ENCODE measurements at regions not wholly inside any gene's neighbourhood (a gene's known extent, or its start where the extent isn't known, plus 50 kb on each side); places are given as distances from the start of the nearest gene placed in this dataset.

DNA sequence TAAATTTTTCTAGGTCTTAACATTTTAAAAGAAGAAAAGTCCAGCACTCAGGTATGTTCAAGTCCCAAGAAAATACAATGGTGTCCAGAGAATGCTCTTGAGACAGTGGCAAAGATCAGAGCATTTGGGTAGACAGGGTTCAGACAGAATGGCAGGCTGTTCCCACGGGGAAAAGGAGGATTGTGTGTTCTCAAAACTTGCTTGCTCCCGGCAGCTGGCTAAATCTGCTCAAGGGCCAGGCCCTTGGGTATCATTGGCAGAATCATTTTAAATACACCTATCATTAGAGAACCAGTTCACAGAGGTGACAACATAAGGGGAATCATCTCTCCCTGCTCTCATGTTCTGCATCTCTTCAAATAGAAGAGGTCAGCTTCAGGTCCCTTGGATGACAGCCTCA lies 456.3 kb downstream of the DTHD1 start:
- no peak for DNase-seq

- DNase-seq = no peak
Observed at GRCh38 chr4:36740796-36741310, 459.4 kb downstream of the DTHD1 start.

- DNase-seq = no peak
Observed at GRCh38 chr4:36747277-36748129, 466.1 kb downstream of the DTHD1 start.

- no peak for DNase-seq
Observed at GRCh38 chr4:36753048-36753447, 471.6 kb downstream of the DTHD1 start.

DNA sequence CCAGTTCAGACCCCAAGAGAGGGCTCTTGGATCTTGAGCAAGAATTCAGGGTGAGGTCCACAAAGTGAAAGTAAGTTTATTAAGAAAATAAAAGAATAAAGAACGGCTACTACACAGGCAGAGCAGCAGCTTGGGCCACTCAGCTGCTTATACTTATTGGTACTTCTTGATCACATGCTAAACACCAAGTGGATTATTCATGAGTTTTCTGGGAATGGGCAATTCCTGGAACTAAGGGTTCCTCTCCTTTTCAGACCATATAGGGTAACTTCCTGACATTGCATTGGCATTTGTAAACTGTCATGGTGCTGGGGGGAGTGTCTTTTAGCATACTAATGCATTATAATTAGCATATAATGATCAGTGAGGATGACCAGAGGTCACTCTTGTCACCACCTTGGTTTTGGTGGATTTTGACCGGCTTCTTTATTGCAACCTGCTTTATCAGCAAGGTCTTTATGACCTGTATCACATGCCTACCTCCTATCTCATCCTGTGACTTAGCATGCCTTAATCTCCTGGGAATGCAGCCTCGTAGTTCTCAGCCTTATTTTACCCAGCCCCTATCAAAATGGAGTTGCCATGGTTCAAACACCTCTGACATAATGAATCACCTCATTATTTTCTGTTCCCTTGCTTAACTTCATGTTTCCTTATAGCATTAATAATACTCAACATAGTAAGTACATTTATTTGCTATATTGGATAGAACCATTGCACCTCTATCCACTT lies 476.3 kb downstream of the DTHD1 start:
- DNase-seq = no peak

DNA sequence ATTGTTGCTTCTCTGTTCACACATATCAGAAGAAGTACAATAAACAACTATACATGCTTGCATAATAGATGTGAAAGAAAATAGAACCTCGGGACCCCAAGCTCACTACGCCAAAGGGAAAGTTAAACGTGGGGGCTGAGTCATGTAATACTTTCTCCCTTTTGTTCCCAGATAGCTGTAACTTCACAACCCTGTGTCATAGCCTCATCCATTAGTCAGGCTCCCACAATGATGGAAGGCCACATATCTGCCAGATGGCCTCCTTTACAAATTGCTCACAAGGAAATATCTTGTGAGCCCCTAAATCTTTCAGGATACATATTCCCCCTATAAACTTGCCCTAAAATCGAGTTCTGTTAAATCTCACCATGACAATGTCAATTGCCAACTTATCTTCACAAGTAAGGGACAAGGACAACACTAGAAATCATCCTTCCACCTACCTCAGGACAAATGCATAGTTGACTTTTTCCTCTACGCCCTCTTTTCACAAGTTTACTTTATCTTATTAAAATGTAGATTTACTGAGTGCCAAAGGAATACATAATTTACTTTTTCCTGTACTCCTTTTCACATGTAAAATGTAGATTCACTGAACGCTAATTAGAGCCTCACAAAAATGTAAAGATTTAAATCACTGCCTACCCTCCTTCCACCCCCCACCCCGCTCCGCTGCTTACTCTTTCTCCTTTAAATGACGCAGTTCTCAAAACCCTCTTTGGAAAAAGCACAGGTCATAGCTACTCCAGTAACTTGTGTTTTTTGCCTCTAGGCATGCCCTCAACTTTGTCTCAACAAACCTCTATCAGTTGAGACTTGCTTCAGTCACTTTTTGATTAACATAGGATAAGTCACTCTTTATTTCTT lies 477.1 kb downstream of the DTHD1 start:
- DNase-seq = no peak

GRCh38 chr4:36761607-36762006 lies 480.2 kb downstream of the DTHD1 start:
- DNase-seq = no peak

DNA sequence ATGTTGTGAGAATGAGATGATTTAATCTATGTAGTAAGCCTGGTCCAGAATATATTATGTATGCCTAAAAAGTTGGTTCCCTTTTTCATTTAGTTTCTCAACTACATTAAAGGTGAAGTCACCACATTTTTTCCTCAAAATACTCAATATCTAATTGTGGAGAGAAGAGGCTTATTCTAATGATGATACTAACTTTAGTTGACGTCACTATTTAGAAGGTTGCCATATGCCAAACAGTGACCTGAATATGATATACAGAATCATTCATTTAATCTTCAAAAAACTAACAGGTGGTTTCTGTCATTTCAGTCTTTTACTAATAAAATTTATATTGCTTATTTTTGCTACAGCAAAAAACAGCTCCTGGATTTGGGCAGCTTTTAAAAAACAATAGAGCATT lies 480.7 kb upstream of the NWD2 start:
- no peak for DNase-seq

DNA sequence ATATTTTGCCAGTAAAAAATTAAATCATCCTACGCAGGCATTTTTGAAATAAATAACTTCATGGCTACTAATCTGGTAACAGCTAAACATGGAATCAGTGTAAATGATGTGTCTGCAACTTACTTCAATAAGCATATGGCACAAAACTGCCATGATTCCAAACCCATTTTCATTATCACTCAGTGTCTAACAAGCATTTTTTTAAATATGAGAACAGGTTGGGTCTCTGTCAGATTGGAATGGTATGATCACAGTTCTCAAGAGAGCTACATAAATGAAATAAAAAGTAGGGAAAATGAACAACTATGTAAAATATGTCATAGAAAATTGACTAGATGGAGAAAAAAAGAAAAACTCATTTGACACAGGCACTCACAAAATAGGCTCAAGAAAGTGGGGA lies 476.9 kb upstream of the NWD2 start:
- no peak for DNase-seq

GRCh38 chr4:36771411-36772153 lies 473.0 kb upstream of the NWD2 start:
- no peak for DNase-seq

GRCh38 chr4:36772154-36772516 lies 472.4 kb upstream of the NWD2 start:
- no peak for DNase-seq

- no peak for DNase-seq
Observed at GRCh38 chr4:36773467-36773866, 471.1 kb upstream of the NWD2 start.

DNA sequence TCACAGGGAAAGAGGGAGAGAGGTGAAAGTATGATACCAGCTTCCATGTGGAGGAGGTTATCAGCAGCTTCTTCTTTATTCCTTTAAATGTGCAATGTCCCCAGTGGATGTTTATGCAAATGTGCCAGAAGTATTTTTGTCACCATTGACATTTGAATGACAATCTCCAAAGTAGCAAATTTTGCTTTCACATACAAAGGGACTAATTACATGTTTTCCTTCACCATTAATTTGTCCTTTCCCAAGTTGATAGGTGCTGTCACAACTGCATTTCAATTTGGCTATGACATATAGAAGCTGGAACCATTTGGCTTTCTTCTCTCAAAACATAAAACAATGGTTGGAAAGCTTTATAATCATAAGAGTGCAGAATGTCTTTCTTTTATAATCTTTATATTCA lies 469.0 kb upstream of the NWD2 start:
- no peak for DNase-seq

DNA sequence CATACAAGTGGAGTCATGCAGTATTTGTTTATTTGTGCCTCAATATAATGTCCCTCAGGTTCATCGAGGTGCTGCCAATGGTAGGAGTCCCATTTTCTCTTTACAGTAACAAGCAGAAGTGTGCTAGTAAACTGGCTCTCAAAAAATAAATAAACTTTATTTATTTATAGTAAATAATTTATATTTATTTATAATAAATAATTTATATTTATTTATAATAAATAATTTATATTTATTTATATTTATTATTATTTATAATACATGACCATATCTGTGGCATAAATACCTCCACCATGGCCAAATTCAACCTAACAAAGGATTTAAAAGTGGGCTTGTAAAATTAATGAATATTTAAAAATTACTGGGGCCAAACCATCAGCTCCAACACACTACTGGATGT lies 464.9 kb upstream of the NWD2 start:
- DNase-seq = no peak

DNA sequence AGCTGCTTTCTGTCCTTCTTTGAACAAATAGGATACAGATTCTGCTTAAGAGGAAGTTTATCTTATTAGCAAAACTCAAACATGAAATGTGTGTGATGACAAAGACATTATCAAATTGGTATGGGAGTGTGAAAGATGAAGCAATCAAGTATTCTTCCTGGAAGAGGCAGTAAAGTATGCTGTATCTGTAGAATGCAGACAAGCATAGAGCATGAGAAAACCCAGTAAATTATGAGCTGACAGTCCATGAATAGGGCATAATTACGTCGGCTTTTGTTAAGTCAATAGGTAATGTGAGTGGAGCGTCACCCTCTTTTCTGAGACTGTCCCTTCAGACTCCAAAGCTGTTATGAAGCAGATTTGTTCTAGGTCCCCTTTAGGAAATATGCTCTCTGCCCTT lies 458.6 kb upstream of the NWD2 start:
- no peak for DNase-seq

DNA sequence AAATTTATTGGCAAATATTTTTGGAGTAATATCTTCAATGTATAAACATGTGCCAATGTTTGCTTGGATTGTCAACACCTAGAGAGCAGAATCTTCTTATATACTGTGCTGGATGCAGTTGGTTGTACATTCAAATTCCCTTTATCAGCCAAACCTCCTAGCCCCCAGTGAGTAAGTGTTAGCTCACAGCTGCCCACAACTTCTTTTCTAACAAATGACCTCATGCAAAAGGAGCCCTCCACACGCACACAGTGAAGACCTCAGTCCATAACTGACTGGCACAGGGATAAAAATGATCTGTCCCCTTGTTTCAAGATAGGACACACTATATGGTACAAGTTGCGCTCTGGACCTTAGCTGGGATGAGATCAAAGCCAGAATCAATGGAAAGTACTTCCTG lies 458.0 kb upstream of the NWD2 start:
- no peak for DNase-seq

GRCh38 chr4:36794716-36795115 lies 449.8 kb upstream of the NWD2 start:
- no peak for DNase-seq

DNA sequence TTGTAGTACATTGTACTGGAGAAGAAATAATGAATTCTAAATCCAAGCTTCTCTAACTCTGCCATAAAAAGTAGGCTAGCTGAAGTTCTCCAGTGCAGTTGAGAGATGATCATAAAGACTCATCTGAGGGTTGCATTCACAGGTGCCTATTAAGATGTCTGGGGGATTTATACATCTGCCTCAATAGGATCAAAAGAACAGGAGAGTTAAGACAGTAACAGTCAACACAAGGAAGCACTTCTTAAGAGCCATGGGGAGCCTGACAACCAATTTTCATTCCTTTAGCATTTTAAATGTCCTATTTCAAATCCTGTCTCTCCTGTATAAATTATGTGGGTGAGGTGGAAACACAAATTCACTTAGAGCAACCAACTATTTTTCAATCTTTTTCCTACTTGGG lies 432.4 kb upstream of the NWD2 start:
- no peak for DNase-seq

DNA sequence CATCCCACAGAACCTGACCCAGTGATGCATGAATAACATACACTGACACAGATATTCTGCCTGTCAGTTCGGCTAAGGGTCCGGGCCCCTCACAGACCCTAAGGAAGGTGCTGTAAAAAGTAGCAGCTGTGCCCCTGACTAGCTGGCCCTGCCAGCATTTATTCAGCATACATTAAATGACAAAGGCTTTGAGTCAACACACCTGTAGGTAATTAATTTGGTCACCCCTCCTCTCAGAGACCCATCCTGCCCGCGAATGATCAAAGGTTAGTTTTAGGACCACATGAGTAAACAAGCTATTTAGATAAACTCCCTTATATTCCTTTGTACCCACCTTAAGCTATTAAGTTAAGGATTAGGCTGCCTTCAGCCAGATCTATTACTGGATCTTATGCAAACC lies 429.0 kb upstream of the NWD2 start:
- DNase-seq = no peak

DNA sequence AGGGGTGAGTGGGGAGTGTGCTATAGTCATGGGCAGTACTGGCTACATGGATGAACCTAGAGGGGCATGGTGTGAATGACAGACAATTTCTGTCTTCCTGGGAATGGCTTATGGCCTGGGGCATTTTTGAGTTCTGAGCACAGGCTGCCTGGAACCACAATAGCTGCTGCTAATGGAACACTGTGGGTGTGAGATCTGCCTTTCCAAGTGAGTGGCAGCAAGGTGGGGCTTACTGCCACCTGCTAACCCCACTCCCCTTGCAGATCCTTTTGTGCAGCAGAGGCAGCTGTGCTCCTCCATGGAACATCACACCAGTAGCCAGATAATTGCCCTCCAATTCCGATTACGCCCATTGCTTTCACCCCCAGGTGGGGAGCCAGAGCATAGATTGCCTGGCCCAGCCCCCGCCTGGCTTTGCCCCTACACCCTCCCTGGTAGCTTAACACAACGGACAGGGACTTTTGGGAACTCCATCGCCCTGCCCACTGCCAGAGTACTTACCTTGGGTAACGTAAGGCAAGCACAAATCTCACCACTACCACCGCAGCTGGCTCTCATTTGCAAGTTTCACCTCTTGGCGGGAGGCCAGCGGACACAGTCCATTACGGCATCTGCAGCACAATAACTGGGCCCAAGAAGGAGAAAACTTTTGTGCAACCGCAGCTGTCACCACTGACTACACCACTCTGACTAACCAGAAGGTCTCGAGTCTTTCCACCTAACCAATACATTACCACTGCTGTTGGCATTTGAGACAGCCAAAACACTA lies 421.2 kb upstream of the NWD2 start:
- no peak for DNase-seq

- DNase-seq = no peak
Observed at GRCh38 chr4:36824682-36825081, 419.9 kb upstream of the NWD2 start.

DNA sequence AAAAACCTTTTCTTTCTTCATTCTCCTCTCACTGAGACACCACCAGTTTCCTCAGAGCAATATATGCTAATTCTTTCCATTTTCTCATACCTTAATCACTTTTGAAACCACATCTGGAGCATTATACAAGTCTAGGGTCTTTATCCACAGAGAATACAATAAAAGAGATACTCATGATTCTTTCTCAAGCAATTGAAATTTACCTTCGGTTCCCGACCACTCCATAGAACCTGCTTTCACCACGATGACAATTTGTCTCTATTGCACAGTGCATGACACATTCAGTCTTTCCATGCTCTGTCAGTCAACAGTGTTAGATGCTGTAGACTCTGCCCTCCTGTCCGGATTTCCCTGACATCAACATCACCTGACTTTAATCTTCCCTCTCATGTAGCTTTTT lies 409.3 kb upstream of the NWD2 start:
- DNase-seq = no peak
